Psoas muscle (tissue), 7 donors: ENCODE measurements at regions not wholly inside any gene's neighbourhood (a gene's known extent, or its start where the extent isn't known, plus 50 kb on each side); places are given as distances from the start of the nearest gene placed in this dataset.

Experiments used
- ATAC-seq, 4 donors: fragments of 200-7000 bp; cut with Tn5 transposase; one replicate each; pipeline ENCODE4 v1.9.1; 2020; ENCODE audit warnings: moderate library complexity in 3 of 4, mild to moderate bottlenecking in 2 of 4
- DNase-seq, 2 donors: peaks; one replicate each; pipeline ENCODE4 v3.0.0-alpha.2; 2020
- H3K27ac ChIP-seq: fragments of 200-600 bp; one replicate; pipeline ENCODE4 v1.8.0; 2022
- H3K27me3 ChIP-seq, 3 donors: fragments of 200-600 bp in 1 of 3; one replicate each; pipeline versions ENCODE4 v1.6.1 to v1.8.0; 2013 to 2022; ENCODE audit warnings: low read length in 2 of 3, mild to moderate bottlenecking in 2 of 3, moderate library complexity in 1 of 3; ENCODE audit not compliant: insufficient read depth in 3 of 3
- H3K36me3 ChIP-seq, 2 donors: fragments of 200-600 bp in 1 of 2; one replicate each; pipeline versions ENCODE4 v1.6.1 to v1.8.0; 2013 to 2022; ENCODE audit warnings: low read depth in 1 of 2, mild to moderate bottlenecking in 1 of 2, moderate library complexity in 1 of 2; ENCODE audit not compliant: insufficient read depth in 1 of 2
- H3K4me1 ChIP-seq: fragments of 200-600 bp; one replicate; pipeline ENCODE4 v1.8.0; 2022
- H3K4me3 ChIP-seq: fragments of 200-600 bp; one replicate; pipeline ENCODE4 v1.8.0; 2022; ENCODE audit warnings: mild to moderate bottlenecking
- H3K9me3 ChIP-seq: fragments of 200-600 bp; one replicate; pipeline ENCODE4 v1.8.0; 2022
- CTCF ChIP-seq: fragments of 200-600 bp; IDR thresholded peaks from one replicate; pipeline ENCODE4 v1.8.0; 2022; ENCODE audit warnings: antibody characterized with exemption
- WGBS, 3 donors: extraction: QIAGEN DNeasy Blood & Tissue Kit; methylation state at CpG; one replicate each; pipeline versions ENCODE4 v1.1.6 to v1.1.7; 2013; 5-methylcytosine and 5-hydroxymethylcytosine counted together
- intact Hi-C, 2 donors: fragments of 100-400 bp; cut with DNase I; formaldehyde crosslinking; loops; one replicate each; pipeline versions ENCODE4 v1.11.0 to v1.14.2; 2022
- donor health status: healthy with polysubstance abuse.
- donor health status: DM: no; HTN: no; CAD: no; lungs with moderate emphysema.
- donor health status: Bipolar disorder and iron deficiency.
- donor health status: healthy.
- donor health status: DM: yes; HTN: yes; CAD: no.
- donor health status: DM: no; HTN: no; CAD: no.
- donor health status: DM: yes; HTN: yes; CAD: no.

- no peak for TF ChIP-seq CTCF
- Histone ChIP-seq H3K4me1 (no peaks in the 10 kb centered on the region), H3K9me3 (no peaks in the 10 kb centered on the region), H3K4me3 (no peak overlapping the region), H3K27ac (no peak overlapping the region), H3K27me3 (no peaks in the 10 kb centered on the region), H3K36me3 (no peaks in the 10 kb centered on the region)
- DNase-seq, result no peak
- ATAC-seq, result peak; percentile 41 to 95 (median 66)
- 26 to 53% (median 28%) methylated on average over 2 of the region's 2 CpGs for WGBS, 3 donors
- intact Hi-C loops, result no loop called here
Measured at GRCh38 chr2:195489101-195489500, 167.9 kb upstream of the SLC39A10 start.

GRCh38 chr2:195488567-195488966, 168.5 kb upstream of the SLC39A10 start:
- ATAC-seq (no peak), DNase-seq (no peak)
- no peak overlapping the region for H3K4me3 ChIP-seq
- no peak for TF ChIP-seq CTCF
- no peaks in the 10 kb centered on the region for H3K4me1 ChIP-seq
- H3K36me3 ChIP-seq, result no peaks in the 10 kb centered on the region
- no peaks in the 10 kb centered on the region for H3K27me3 ChIP-seq
- H3K27ac ChIP-seq, result no peak overlapping the region
- intact Hi-C loops, result no loop called here
- no peaks in the 10 kb centered on the region for H3K9me3 ChIP-seq

GRCh38 chr2:195486987-195487644, 169.9 kb upstream of the SLC39A10 start:
- DNase-seq (no peak), ATAC-seq (no peak)
- 43 to 76% (median 57%) methylated on average over 1 of the region's 1 CpG for WGBS, 3 donors
- H3K27ac ChIP-seq, result no peak overlapping the region
- TF ChIP-seq CTCF, result no peak
- H3K27me3 ChIP-seq, result no peaks in the 10 kb centered on the region
- intact Hi-C loops, result no loop called here
- H3K36me3 ChIP-seq, result no peaks in the 10 kb centered on the region
- no peaks in the 10 kb centered on the region for H3K4me1 ChIP-seq
- H3K4me3 ChIP-seq, result no peak overlapping the region
- H3K9me3 ChIP-seq, result no peaks in the 10 kb centered on the region

GRCh38 chr2:195486520-195486919, 170.5 kb upstream of the SLC39A10 start:
- intact Hi-C loops, result no loop called here
- no peak overlapping the region for H3K27ac ChIP-seq
- H3K4me3 ChIP-seq, result no peak overlapping the region
- no peaks in the 10 kb centered on the region for H3K27me3 ChIP-seq
- DNase-seq (no peak), ATAC-seq (no peak)
- WGBS, 3 donors, result 59 to 76% (median 62%) methylated on average over 2 of the region's 2 CpGs
- H3K4me1 ChIP-seq, result no peaks in the 10 kb centered on the region
- H3K36me3 ChIP-seq, result no peaks in the 10 kb centered on the region
- no peak for TF ChIP-seq CTCF
- H3K9me3 ChIP-seq, result no peaks in the 10 kb centered on the region

GRCh38 chr2:195482010-195482409, 175.0 kb upstream of the SLC39A10 start:
- ATAC-seq (no peak), DNase-seq (no peak)
- Histone ChIP-seq H3K9me3 (no peaks in the 10 kb centered on the region), H3K4me1 (no peaks in the 10 kb centered on the region), H3K27me3 (no peaks in the 10 kb centered on the region), H3K4me3 (no peak overlapping the region), H3K27ac (no peak overlapping the region), H3K36me3 (no peaks in the 10 kb centered on the region)
- TF ChIP-seq CTCF, result no peak
- 24 to 36% (median 27%) methylated on average over 1 of the region's 1 CpG for WGBS, 3 donors
- intact Hi-C loops, result no loop called here
